RWPE1 (cell line): ENCODE measurements at regions not wholly inside any gene's neighbourhood (a gene's known extent, or its start where the extent isn't known, plus 50 kb on each side); places are given as distances from the start of the nearest gene placed in this dataset.

Source experiments
- CTCF ChIA-PET: fragments of 350-600 bp; sonication (Branson Sonifier 250); formaldehyde crosslinking; extraction: SDS; loops from one replicate; lab custom pipeline; 2021; lab: Yijun Ruan, JAX
- POLR2A ChIA-PET: fragments of 400-600 bp; formaldehyde crosslinking; extraction: SDS; loops from one replicate; lab custom pipeline; 2020; ENCODE audit warnings: antibody characterized with exemption; ENCODE audit not compliant: low non-redundant PET; lab: Yijun Ruan, JAX
- DNase-seq: peaks from one replicate; pipeline ENCODE4 v3.0.0; 2012; ENCODE audit warnings: low spot score
- H3K27ac ChIP-seq: fragments of 450-650 bp; 2 replicates; pipeline ENCODE4 v1.5.1; 2017
- CTCF ChIP-seq: fragments of 450-650 bp; conservative IDR thresholded peaks from 2 replicates; pipeline ENCODE4 v1.5.1; 2017; ENCODE audit warnings: low read depth, mild to moderate bottlenecking

- POLR2A ChIA-PET, result no interaction called here
- no peak for DNase-seq
- H3K27ac ChIP-seq, result no peak overlapping the region
- CTCF ChIA-PET, result interaction anchor here (0.6 kb wide), 1 partner anchor 72 kb away, joined by 3 read pairs; no protein-coding TSS in a partner anchor
- TF ChIP-seq CTCF, result no peak
Measured at GRCh38 chr21:15431053-15431452, 298.7 kb upstream of the USP25 start.

GRCh38 chr21:15433091-15433490 lies 296.7 kb upstream of the USP25 start:
- H3K27ac ChIP-seq, result no peak overlapping the region
- no peak for TF ChIP-seq CTCF
- DNase-seq, result no peak
- ChIA-PET CTCF (interaction anchor here (1.1 kb wide), 1 partner anchor 424 kb away, joined by 3 read pairs; no protein-coding TSS in a partner anchor), POLR2A (no interaction called here)

- H3K27ac ChIP-seq, result no peak overlapping the region
- DNase-seq, result no peak
- TF ChIP-seq CTCF, result no peak
- ChIA-PET CTCF (interaction anchor here (0.6 kb wide), 3 partner anchors 710 to 1589 kb away, joined by 3 to 4 read pairs (median 3); no protein-coding TSS in a partner anchor), POLR2A (no interaction called here)
Measured at GRCh38 chr21:15434163-15434905, 295.4 kb upstream of the USP25 start.

- ChIA-PET CTCF (no interaction called here), POLR2A (no interaction called here)
- DNase-seq, result no peak
- no peak overlapping the region for H3K27ac ChIP-seq
- no peak for TF ChIP-seq CTCF
Measured at GRCh38 chr21:15436031-15436430, 293.8 kb upstream of the USP25 start.

- ChIA-PET POLR2A (no interaction called here), CTCF (no interaction called here)
- no peak for TF ChIP-seq CTCF
- no peak overlapping the region for H3K27ac ChIP-seq
- DNase-seq, result no peak
Measured at GRCh38 chr21:15437883-15438282, 291.9 kb upstream of the USP25 start.

- ChIA-PET POLR2A (interaction anchor here (0.5 kb wide), 1 partner anchor 121 kb away, joined by 6 read pairs; no protein-coding TSS in a partner anchor), CTCF (no interaction called here)
- no peak for TF ChIP-seq CTCF
- no peak overlapping the region for H3K27ac ChIP-seq
- no peak for DNase-seq
Measured at GRCh38 chr21:15439726-15440125, 290.1 kb upstream of the USP25 start.
